Right atrium auricular region (tissue), 2 donors: ENCODE measurements at regions not wholly inside any gene's neighbourhood (a gene's known extent, or its start where the extent isn't known, plus 50 kb on each side); places are given as distances from the start of the nearest gene placed in this dataset.

Experiments
- DNase-seq: peaks from one replicate; pipeline ENCODE4 v3.0.0-alpha.2; 2019; ENCODE audit warnings: low spot score
- H3K27ac ChIP-seq, 2 donors: fragments of 200-600 bp; sonication (generic); 1 replicate in 1 of 2; 2 replicates in 1 of 2; pipeline ENCODE4 v1.5.1; 2016 to 2019
- H3K27me3 ChIP-seq, 2 donors: fragments of 200-600 bp; sonication (generic); one replicate each; pipeline versions ENCODE4 v1.5.1 to v1.6.0; 2017 to 2019
- H3K36me3 ChIP-seq: fragments of 200-600 bp; sonication (generic); one replicate; pipeline ENCODE4 v1.5.1; 2016
- H3K4me1 ChIP-seq, 2 donors: fragments of 200-600 bp; sonication (generic); one replicate each; pipeline versions ENCODE4 v1.5.1 to v1.6.0; 2017 to 2019
- H3K4me3 ChIP-seq, 2 donors: fragments of 200-600 bp; sonication (generic); 1 replicate in 1 of 2; 2 replicates in 1 of 2; pipeline ENCODE4 v1.5.1; 2017 to 2019; ENCODE audit warnings: mild to moderate bottlenecking in 1 of 2, moderate library complexity in 1 of 2
- H3K9me3 ChIP-seq, 2 donors: fragments of 200-600 bp; sonication (generic); one replicate each; pipeline ENCODE4 v1.5.1; 2019
- CTCF ChIP-seq, 2 donors: fragments of 200-600 bp; sonication (generic); IDR thresholded peaks; one replicate each; pipeline ENCODE4 v1.5.1; 2019; ENCODE audit warnings: antibody characterized with exemption in 2 of 2

DNA sequence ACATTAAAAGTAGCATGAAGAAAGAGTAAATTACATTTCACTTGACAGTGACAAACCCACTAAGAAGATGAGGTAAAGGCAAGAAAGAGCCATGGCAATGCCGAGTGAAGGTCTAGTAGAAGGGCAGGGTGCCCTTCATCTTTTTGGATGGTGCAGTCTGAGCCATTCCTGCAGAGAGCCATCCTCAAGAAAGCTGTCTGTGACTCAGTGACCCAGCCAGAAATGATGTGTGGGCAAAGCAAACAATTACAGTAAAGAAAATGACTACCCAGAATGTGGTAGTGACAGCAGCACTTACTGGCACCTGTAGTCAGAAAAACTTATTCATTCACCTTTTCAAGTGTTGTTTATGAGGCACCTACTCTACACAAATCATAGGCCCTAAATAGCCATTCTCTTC, 281.7 kb downstream of the DUSP6 start:
- no peak overlapping the region for H3K27ac ChIP-seq
- H3K9me3 ChIP-seq: no peaks in the 10 kb centered on the region
- H3K27me3 ChIP-seq: no peaks in the 10 kb centered on the region

GRCh38 chr12:89069431-89069830, 282.9 kb downstream of the DUSP6 start:
- TF ChIP-seq CTCF (IDR thresholded peaks at IDR 0.05): no peak
- Histone ChIP-seq H3K27me3 (no peaks in the 10 kb centered on the region), H3K4me3 (no peak overlapping the region), H3K27ac (no peak overlapping the region), H3K36me3 (no peaks in the 10 kb centered on the region), H3K9me3 (no peaks in the 10 kb centered on the region), H3K4me1 (no peaks in the 10 kb centered on the region)
- DNase-seq: no peak

More for the DNA sequence above, 281.7 kb downstream of the DUSP6 start:
- H3K36me3 ChIP-seq: no peaks in the 10 kb centered on the region
- no peak for DNase-seq
- H3K4me3 ChIP-seq: no peak overlapping the region
- TF ChIP-seq CTCF (IDR thresholded peaks at IDR 0.05): no peak
- H3K4me1 ChIP-seq: no peaks in the 10 kb centered on the region

DNA sequence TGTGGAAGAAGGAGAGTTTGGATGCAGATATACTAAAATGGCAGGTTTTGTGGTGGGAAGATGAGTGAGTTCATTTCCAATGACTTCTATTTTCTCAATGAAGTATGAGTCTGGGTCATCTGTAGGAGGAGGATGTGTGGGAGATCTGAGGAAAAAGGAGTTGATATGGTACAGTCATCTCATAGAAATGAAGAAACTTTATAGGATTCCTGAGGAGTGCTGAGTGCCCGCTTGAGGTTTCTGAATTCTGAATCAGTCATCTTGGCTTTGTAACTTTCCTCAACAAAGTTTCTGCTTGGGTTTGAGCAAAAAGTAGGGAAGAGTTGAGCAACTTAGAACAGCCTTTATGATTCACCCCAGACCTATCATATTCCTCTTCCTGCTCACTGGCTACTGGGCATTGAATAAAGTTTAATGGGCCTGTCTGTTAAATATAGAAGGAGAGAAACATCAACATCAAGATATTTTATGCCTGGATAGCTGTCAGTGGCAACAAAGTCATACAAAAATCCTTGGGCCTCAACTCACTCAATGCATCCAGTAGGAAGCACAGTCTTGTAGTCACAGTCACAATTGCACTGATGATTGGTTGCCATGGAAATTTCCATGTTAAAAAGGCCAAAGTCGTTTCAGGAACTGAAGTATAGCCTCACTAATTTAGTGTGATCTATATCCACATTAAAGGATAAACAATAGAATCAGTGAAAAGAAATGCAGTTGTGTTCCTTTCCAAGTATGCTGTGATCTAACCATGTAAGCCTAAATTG, 284.7 kb downstream of the DUSP6 start:
- no peaks in the 10 kb centered on the region for H3K4me1 ChIP-seq
- no peaks in the 10 kb centered on the region for H3K27me3 ChIP-seq
- DNase-seq: no peak
- TF ChIP-seq CTCF (IDR thresholded peaks at IDR 0.05): no peak
- no peak overlapping the region for H3K27ac ChIP-seq
- no peaks in the 10 kb centered on the region for H3K36me3 ChIP-seq
- H3K4me3 ChIP-seq: no peak overlapping the region
- no peaks in the 10 kb centered on the region for H3K9me3 ChIP-seq

GRCh38 chr12:89064780-89065179, 287.5 kb downstream of the DUSP6 start:
- Histone ChIP-seq H3K36me3 (no peaks in the 10 kb centered on the region), H3K4me3 (no peak overlapping the region), H3K27ac (no peak overlapping the region), H3K27me3 (no peaks in the 10 kb centered on the region), H3K4me1 (no peaks in the 10 kb centered on the region), H3K9me3 (no peaks in the 10 kb centered on the region)
- no peak for TF ChIP-seq CTCF (IDR thresholded peaks at IDR 0.05)
- DNase-seq: no peak

- Histone ChIP-seq H3K9me3 (no peaks in the 10 kb centered on the region), H3K4me3 (no peak overlapping the region), H3K27ac (no peak overlapping the region), H3K4me1 (no peaks in the 10 kb centered on the region), H3K36me3 (no peaks in the 10 kb centered on the region), H3K27me3 (no peaks in the 10 kb centered on the region)
- no peak for TF ChIP-seq CTCF (IDR thresholded peaks at IDR 0.05)
- DNase-seq: no peak
Measured at GRCh38 chr12:89064151-89064550, 288.1 kb downstream of the DUSP6 start.

GRCh38 chr12:89062996-89063395, 289.3 kb downstream of the DUSP6 start:
- Histone ChIP-seq H3K27ac (no peak overlapping the region), H3K4me1 (no peaks in the 10 kb centered on the region), H3K9me3 (no peaks in the 10 kb centered on the region), H3K27me3 (no peaks in the 10 kb centered on the region), H3K36me3 (no peaks in the 10 kb centered on the region), H3K4me3 (no peak overlapping the region)
- no peak for TF ChIP-seq CTCF (IDR thresholded peaks at IDR 0.05)
- no peak for DNase-seq
